Ascending aorta (tissue), 2 donors: ENCODE measurements at regions not wholly inside any gene's neighbourhood (a gene's known extent, or its start where the extent isn't known, plus 50 kb on each side); places are given as distances from the start of the nearest gene placed in this dataset.

Source experiments
- DNase-seq, 2 donors: peaks; one replicate each; pipeline ENCODE4 v3.0.0-alpha.2; 2019; ENCODE audit warnings: low spot score in 2 of 2
- H3K27ac ChIP-seq, 2 donors: fragments of 200-600 bp; sonication (generic); one replicate each; pipeline ENCODE4 v1.5.1; 2016 to 2017; ENCODE audit warnings: mild to moderate bottlenecking in 1 of 2
- H3K27me3 ChIP-seq: fragments of 200-600 bp; sonication (generic); one replicate; pipeline ENCODE4 v1.5.1; 2017
- H3K36me3 ChIP-seq, 2 donors: fragments of 200-600 bp; sonication (generic); one replicate each; pipeline ENCODE4 v1.5.1; 2016
- H3K4me1 ChIP-seq, 2 donors: fragments of 200-600 bp; sonication (generic); one replicate each; pipeline ENCODE4 v1.5.1; 2016 to 2017; ENCODE audit warnings: mild to moderate bottlenecking in 1 of 2
- H3K4me3 ChIP-seq, 2 donors: fragments of 200-600 bp; sonication (generic); one replicate each; pipeline ENCODE4 v1.5.1; 2016 to 2017; ENCODE audit warnings: mild to moderate bottlenecking in 1 of 2
- H3K9me3 ChIP-seq, 2 donors: fragments of 200-600 bp; sonication (generic); one replicate each; pipeline ENCODE4 v1.5.1; 2016
- intact Hi-C: fragments of 100-400 bp; cut with DNase I; formaldehyde crosslinking; loops from one replicate; pipeline ENCODE4 v1.15.1; 2023
- TF ChIP-seq, protein P1 (sequence below), 3 experiments: fragments of 200-600 bp in 2 of 3; fragments of 450-650 bp in 1 of 3; sonication (generic) in 2 of 3; IDR thresholded peaks; one replicate each; pipeline ENCODE4 v1.5.1; 2016 to 2019; ENCODE audit warnings: antibody characterized with exemption in 3 of 3, mild to moderate bottlenecking in 1 of 3, moderate library complexity in 1 of 3

DNA sequence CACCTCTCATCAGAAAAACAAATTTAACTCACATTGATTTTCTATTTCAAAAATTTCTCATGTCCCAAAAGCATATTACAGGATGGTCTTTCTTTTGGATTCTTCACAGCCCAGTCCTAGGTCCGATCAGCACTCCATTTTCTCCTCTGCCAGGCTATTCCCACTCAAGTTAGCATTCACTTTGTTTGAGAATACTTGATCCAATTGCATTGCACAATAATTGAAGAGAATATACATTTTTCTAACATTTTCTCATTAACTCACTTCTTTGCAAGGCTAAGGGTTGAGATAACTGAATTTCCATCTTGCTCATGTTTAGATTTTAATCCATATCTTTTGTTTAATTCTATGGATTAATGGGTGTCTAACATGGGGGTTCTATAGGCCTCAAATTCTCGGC is 716.1 kb downstream of the QKI start:
- Histone ChIP-seq H3K27ac (no peak overlapping the region), H3K36me3 (no peaks in the 10 kb centered on the region), H3K27me3 (no peaks in the 10 kb centered on the region), H3K4me3 (no peak overlapping the region), H3K4me1 (no peaks in the 10 kb centered on the region), H3K9me3 (no peaks in the 10 kb centered on the region)
- DNase-seq, result no peak
- intact Hi-C loops, result no loop called here
- TF ChIP-seq, protein P1, sequence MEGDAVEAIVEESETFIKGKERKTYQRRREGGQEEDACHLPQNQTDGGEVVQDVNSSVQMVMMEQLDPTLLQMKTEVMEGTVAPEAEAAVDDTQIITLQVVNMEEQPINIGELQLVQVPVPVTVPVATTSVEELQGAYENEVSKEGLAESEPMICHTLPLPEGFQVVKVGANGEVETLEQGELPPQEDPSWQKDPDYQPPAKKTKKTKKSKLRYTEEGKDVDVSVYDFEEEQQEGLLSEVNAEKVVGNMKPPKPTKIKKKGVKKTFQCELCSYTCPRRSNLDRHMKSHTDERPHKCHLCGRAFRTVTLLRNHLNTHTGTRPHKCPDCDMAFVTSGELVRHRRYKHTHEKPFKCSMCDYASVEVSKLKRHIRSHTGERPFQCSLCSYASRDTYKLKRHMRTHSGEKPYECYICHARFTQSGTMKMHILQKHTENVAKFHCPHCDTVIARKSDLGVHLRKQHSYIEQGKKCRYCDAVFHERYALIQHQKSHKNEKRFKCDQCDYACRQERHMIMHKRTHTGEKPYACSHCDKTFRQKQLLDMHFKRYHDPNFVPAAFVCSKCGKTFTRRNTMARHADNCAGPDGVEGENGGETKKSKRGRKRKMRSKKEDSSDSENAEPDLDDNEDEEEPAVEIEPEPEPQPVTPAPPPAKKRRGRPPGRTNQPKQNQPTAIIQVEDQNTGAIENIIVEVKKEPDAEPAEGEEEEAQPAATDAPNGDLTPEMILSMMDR (IDR thresholded peaks at IDR 0.05), result no peak

DNA sequence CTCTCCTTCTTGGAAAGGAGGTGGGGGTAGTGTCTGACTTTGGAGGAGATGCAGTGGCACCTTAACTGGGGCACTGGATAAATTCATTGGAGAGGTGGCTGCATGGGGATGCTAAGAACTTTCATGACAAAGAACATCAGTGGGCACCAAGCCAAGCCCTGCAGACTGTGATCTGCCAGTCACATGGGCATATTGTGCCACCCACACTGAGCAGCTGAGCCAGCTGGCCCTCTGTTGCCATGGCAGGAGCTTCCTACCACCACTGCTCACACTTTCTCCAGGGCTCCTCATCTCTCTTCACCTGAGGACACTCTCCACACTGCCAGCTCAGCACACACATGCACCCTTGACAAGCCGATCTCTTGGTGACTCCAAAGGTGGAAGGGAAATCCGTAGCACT is 715.6 kb downstream of the QKI start:
- no peaks in the 10 kb centered on the region for H3K9me3 ChIP-seq
- no peaks in the 10 kb centered on the region for H3K4me1 ChIP-seq
- H3K27me3 ChIP-seq, result no peaks in the 10 kb centered on the region
- DNase-seq, result no peak
- intact Hi-C loops, result no loop called here
- no peaks in the 10 kb centered on the region for H3K36me3 ChIP-seq
- no peak overlapping the region for H3K4me3 ChIP-seq
- no peak overlapping the region for H3K27ac ChIP-seq
- TF ChIP-seq, protein P1 (IDR thresholded peaks at IDR 0.05), result no peak

DNA sequence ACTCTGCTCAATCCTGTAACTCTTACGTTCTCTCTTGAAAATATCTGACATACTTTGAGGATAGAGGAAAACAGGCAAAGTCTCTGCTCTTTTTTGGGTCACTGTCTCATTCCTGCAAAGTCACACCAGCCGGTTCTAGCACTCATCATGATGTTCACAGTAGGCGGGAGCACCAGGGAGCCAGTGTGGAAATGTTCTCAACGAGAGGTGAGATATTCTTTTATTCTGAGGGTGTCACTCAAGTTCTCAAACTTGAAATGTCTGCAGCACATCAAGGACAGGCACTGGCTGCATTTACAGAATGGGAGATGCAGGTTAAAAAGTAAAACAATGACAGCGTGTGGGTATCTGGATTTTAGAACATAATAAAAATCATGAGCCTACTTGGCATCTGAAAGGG is 714.7 kb downstream of the QKI start:
- Histone ChIP-seq H3K4me1 (no peaks in the 10 kb centered on the region), H3K27me3 (no peaks in the 10 kb centered on the region), H3K4me3 (no peak overlapping the region), H3K27ac (no peak overlapping the region), H3K36me3 (no peaks in the 10 kb centered on the region), H3K9me3 (no peaks in the 10 kb centered on the region)
- no peak for DNase-seq
- TF ChIP-seq, protein P1 (IDR thresholded peaks at IDR 0.05), result no peak
- intact Hi-C loops, result no loop called here

DNA sequence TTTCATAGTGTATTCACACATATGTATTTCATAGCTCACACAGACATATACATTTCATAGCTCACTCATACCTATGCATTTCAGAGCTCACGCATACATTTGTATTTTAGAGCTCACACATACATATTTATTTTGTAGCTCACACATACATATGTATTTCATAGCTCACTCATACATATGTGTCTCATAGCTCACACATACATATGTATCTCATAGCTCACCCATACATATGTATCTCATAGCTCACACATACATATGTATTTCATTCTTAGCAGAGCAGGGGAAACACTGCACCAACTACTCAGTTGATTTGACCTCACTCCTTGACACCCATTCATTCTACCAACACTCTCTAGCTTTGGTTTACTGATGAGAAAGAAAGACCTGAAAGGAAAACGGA is 713.6 kb downstream of the QKI start:
- no peak overlapping the region for H3K27ac ChIP-seq
- H3K27me3 ChIP-seq, result no peaks in the 10 kb centered on the region
- no peaks in the 10 kb centered on the region for H3K4me1 ChIP-seq
- no peak overlapping the region for H3K4me3 ChIP-seq
- no peaks in the 10 kb centered on the region for H3K36me3 ChIP-seq
- DNase-seq, result no peak
- TF ChIP-seq, protein P1 (IDR thresholded peaks at IDR 0.05), result no peak
- intact Hi-C loops, result no loop called here
- H3K9me3 ChIP-seq, result no peaks in the 10 kb centered on the region

DNA sequence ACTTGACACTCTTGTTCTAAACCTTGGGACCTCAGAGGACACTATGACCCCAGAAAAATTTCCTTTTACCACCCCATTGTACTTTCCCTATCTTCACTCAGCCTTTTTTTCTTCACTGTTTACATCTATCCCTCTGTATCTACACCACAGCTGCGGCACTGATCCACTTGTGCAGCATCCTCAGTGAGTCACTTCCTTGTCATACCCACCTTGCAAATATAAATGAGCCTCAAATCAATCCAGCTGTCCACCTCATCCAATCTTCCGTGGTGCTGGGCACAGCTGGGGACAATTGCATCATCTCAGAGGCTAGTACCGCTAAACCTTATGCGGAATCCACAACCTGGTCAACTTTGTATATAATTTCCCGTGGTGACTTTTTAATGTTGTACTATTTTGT is 710.5 kb downstream of the QKI start:
- no peak overlapping the region for H3K4me3 ChIP-seq
- H3K27ac ChIP-seq, result no peak overlapping the region
- no peaks in the 10 kb centered on the region for H3K27me3 ChIP-seq
- TF ChIP-seq, protein P1 (IDR thresholded peaks at IDR 0.05), result no peak
- intact Hi-C loops, result no loop called here
- no peaks in the 10 kb centered on the region for H3K36me3 ChIP-seq
- H3K9me3 ChIP-seq, result no peaks in the 10 kb centered on the region
- no peak for DNase-seq
- H3K4me1 ChIP-seq, result no peaks in the 10 kb centered on the region

DNA sequence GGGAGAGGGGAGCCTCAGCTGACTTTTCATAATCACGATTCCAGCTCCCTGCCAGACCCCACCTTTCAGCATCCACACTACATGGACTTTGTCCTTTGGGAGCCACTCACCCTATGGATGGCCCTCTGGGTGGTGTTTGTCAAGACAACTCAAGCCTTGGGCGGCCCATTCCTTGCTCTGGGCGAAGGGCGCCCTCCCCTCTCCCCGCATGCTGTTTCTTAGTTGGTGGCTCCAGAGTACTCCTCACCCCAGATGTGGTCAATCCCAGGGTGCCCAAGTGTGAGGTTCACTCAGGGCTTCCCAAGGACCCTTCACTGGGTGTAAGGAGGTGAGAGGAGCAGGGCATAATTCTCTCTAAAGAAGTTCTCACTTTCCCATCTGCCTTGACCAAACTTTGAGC is 710.0 kb downstream of the QKI start:
- Histone ChIP-seq H3K27me3 (no peaks in the 10 kb centered on the region), H3K27ac (no peak overlapping the region), H3K4me3 (no peak overlapping the region), H3K9me3 (no peaks in the 10 kb centered on the region), H3K4me1 (no peaks in the 10 kb centered on the region), H3K36me3 (no peaks in the 10 kb centered on the region)
- DNase-seq, result no peak
- TF ChIP-seq, protein P1 (IDR thresholded peaks at IDR 0.05), result no peak
- intact Hi-C loops, result no loop called here
